ENCODE measurements at regions not wholly inside any gene's neighbourhood (a gene's known extent, or its start where the extent isn't known, plus 50 kb on each side); places are given as distances from the start of the nearest gene placed in this dataset.

DNA sequence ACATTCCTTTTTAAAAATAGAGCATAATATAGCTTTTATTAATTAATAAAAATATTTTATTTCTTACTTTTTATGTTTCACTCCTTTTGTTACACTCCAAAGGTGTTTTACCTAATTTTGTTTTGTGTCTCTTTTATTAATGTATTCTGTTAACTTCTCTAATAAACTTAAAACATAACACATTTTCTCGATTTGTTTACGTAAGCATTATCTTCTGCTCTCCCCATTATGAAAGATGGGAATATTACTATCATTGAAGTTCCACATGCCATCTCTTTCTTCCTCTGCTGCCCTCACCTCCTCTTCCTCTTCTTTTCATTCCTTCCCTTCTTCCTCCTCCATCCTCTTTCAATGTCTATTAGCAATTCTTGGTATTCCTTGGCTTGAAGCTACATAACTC lies 85.0 kb upstream of the HCRTR2 start (continued):
- TF ChIP-seq, protein P1, sequence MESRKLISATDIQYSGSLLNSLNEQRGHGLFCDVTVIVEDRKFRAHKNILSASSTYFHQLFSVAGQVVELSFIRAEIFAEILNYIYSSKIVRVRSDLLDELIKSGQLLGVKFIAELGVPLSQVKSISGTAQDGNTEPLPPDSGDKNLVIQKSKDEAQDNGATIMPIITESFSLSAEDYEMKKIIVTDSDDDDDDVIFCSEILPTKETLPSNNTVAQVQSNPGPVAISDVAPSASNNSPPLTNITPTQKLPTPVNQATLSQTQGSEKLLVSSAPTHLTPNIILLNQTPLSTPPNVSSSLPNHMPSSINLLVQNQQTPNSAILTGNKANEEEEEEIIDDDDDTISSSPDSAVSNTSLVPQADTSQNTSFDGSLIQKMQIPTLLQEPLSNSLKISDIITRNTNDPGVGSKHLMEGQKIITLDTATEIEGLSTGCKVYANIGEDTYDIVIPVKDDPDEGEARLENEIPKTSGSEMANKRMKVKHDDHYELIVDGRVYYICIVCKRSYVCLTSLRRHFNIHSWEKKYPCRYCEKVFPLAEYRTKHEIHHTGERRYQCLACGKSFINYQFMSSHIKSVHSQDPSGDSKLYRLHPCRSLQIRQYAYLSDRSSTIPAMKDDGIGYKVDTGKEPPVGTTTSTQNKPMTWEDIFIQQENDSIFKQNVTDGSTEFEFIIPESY (IDR thresholded peaks at IDR 0.05; ENCODE audit: extremely low read depth, insufficient replicate concordance, low read length): no peak
- TF ChIP-seq, protein P2, sequence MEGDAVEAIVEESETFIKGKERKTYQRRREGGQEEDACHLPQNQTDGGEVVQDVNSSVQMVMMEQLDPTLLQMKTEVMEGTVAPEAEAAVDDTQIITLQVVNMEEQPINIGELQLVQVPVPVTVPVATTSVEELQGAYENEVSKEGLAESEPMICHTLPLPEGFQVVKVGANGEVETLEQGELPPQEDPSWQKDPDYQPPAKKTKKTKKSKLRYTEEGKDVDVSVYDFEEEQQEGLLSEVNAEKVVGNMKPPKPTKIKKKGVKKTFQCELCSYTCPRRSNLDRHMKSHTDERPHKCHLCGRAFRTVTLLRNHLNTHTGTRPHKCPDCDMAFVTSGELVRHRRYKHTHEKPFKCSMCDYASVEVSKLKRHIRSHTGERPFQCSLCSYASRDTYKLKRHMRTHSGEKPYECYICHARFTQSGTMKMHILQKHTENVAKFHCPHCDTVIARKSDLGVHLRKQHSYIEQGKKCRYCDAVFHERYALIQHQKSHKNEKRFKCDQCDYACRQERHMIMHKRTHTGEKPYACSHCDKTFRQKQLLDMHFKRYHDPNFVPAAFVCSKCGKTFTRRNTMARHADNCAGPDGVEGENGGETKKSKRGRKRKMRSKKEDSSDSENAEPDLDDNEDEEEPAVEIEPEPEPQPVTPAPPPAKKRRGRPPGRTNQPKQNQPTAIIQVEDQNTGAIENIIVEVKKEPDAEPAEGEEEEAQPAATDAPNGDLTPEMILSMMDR (IDR thresholded peaks at IDR 0.05 in 2 of 3, conservative IDR thresholded peaks at IDR 0.05 in 1 of 3; ENCODE audit: borderline replicate concordance in 1 of 3, insufficient read depth in 1 of 3, low read depth in 2 of 3, low read length in 2 of 3): no peak
- TF ChIP-seq YY1 (IDR thresholded peaks at IDR 0.05; ENCODE audit: extremely low read depth, insufficient replicate concordance, low read depth, low read length): no peak

DNA sequence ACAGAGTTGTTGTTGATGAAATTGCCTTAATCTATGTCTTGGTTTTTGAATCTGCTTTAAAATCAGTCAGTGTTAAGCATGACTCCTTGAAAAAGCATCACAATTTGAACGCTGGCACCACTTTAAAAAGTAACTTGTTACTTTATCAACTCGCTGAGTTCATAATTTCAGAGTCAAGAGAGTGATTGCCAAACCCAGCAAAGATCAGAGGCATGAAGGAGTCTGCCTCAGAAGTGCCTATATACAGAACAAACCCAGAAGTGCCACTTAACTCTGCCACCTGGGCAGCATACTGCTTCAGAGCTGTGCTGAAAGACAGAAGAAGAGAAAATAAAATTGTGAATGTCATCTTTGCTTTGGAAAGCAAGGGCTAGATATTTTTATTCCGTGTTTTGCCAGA lies 73.6 kb upstream of the HCRTR2 start:
- Histone ChIP-seq H3K27ac (ENCODE audit: low read depth, low read length) (no peak overlapping the region), H3K4me3 (replicated peaks in 1 of 2; ENCODE audit: low read depth in 1 of 2, low read length in 2 of 2) (no peak overlapping the region), H3K36me3 (ENCODE audit: control insufficient read depth in 1 of 2, insufficient read depth in 2 of 2, low read length in 2 of 2) (no peaks in the 10 kb centered on the region), H3K79me2 (ENCODE audit: insufficient read depth, low read length) (no peaks in the 10 kb centered on the region), H3K9me2 (ENCODE audit: insufficient read depth) (no peaks in the 10 kb centered on the region), H3K4me1 (ENCODE audit: control insufficient read depth in 1 of 2, insufficient read depth in 2 of 2, low read length in 2 of 2) (no peaks in the 10 kb centered on the region), H3K27me3 (ENCODE audit: insufficient read depth, low read length) (no peaks in the 10 kb centered on the region), H3K4me2 (ENCODE audit: low read length) (no peak overlapping the region), H3K9ac (ENCODE audit: low read length) (no peak overlapping the region), H3K9me3 (ENCODE audit: control insufficient read depth in 1 of 2, insufficient read depth in 1 of 2, low read depth in 1 of 2, low read length in 2 of 2) (no peaks in the 10 kb centered on the region), H2AFZ (ENCODE audit: low read depth, low read length, poor library complexity, severe bottlenecking) (no peak overlapping the region), H4K20me1 (ENCODE audit: insufficient read depth) (no peaks in the 10 kb centered on the region)
- ChIA-PET POLR2A (no interaction called here), RAD21 (ENCODE audit: low non-redundant PET in 1 of 2, low total read pairs in 2 of 2, uncharacterized antibody in 2 of 2, unreplicated experiment in 2 of 2) (no interaction called here), CTCF (no interaction called here)
- ATAC-seq (no peak), DNase-seq (ENCODE audit: low read depth, low spot score) (no peak)
- no TSS peak for BruUV-seq (replicated peaks)
- intact Hi-C loops (cut with micrococcal nuclease): no loop called here
- TF ChIP-seq CBX3 (IDR thresholded peaks at IDR 0.05; ENCODE audit: low read depth) (no peak), CEBPB (IDR thresholded peaks at IDR 0.05; ENCODE audit: low read depth) (no peak), ZFX (IDR thresholded peaks at IDR 0.05) (no peak), ELF1 (IDR thresholded peaks at IDR 0.05; ENCODE audit: borderline replicate concordance, low read depth) (no peak), TCF7L2 (IDR thresholded peaks at IDR 0.05; ENCODE audit: borderline replicate concordance, extremely low read depth, insufficient read depth, insufficient read length) (no peak), JUND (IDR thresholded peaks at IDR 0.05) (no peak), EGR1 (IDR thresholded peaks at IDR 0.05; ENCODE audit: low read depth) (no peak), YY1 (IDR thresholded peaks at IDR 0.05; ENCODE audit: extremely low read depth, insufficient replicate concordance, low read depth, low read length) (no peak)
- TF ChIP-seq, protein P2 (IDR thresholded peaks at IDR 0.05 in 2 of 3, conservative IDR thresholded peaks at IDR 0.05 in 1 of 3; ENCODE audit: borderline replicate concordance in 1 of 3, insufficient read depth in 1 of 3, low read depth in 2 of 3, low read length in 2 of 3): no peak
- TF ChIP-seq, protein P1 (IDR thresholded peaks at IDR 0.05; ENCODE audit: extremely low read depth, insufficient replicate concordance, low read length): no peak
- TF ChIP-seq, protein P3, sequence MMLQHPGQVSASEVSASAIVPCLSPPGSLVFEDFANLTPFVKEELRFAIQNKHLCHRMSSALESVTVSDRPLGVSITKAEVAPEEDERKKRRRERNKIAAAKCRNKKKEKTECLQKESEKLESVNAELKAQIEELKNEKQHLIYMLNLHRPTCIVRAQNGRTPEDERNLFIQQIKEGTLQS (IDR thresholded peaks at IDR 0.05): no peak

Data from HCT116 (cell line).